CD4-positive, alpha-beta T cell treated with Interleukin-1 beta for 1 hour (primary cell): ENCODE measurements at regions not wholly inside any gene's neighbourhood (a gene's known extent, or its start where the extent isn't known, plus 50 kb on each side); places are given as distances from the start of the nearest gene placed in this dataset.

ENCODE experiments used
- DNase-seq, 2 donors: peaks; one replicate each; pipeline ENCODE4 v3.0.0-alpha.2; 2020 to 2022

DNA sequence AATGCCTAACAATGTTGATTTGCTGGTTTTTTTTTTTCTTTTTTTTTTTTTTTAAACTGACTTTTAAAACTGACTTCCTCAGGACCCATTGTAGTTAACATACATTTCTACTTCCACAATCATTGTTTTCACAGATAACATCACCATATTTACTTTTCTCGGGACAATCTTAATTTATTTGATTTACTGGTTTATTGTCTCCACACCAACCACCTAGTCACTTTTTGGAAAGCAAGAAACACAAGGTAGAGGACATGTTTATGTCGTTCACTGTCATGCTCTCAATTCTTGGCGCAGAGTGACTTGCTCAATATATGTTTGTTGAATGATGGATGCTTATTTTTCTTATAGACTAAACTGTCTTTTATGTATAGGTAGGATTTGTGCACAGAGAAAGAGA lies 2280.7 kb downstream of the MAT2B start:
- DNase-seq: no peak

DNA sequence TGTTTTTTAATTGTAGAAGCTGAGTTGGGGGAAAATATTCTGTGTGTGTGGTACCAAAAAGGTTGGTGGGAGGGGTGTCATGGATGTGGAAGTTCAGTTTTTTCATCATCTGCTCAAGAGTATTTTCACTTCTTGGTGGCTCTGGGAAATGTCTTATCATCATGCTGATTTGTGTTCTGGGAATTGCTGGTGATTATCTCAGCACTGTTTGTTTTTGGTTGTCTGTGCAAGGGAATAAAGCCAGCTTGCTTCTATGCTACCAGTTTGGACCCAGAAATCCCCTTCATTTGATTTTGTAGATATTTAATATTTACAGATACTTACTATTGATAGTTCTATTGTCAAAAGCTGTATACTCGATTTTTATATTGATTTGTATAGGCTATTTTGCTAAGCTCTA lies 2289.7 kb downstream of the MAT2B start:
- no peak for DNase-seq

DNA sequence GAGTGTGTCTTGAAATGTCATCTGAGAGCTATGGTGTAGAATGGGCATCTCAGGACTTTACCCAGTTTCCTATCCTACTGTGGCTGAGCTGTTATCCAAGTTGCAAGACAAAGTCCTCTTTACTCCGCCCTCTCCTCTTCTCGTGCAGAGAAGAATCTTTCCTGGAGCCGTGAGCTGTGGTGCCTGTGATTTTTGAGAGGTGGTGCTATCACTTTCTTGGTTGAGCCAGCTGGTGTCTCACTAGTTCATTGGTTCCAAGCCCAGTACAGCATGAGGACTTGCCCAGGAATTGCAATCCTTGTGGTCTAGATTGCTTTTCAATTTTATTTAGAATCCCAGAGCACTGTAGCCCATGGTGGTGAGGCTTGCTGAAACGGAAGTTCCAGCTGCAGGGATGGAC lies 2300.3 kb downstream of the MAT2B start:
- no peak for DNase-seq

DNA sequence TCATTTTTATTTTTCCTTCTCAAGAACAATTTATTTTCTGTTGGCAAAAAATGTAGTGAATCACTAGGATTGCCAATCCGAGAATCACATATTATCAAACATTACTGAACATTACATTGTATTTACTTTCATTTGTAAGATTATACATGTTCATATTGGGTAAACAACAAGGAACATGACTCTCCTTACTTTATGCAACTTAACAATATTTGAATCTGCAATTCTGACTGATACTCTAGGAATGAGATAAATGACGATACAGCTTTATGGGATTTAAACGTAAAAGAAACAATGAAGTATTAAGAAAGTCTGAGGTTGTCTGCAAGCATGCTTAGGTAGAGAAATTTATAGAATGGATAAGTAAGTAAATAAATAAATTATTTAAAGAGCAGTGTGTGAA lies 2302.9 kb downstream of the MAT2B start:
- no peak for DNase-seq

DNA sequence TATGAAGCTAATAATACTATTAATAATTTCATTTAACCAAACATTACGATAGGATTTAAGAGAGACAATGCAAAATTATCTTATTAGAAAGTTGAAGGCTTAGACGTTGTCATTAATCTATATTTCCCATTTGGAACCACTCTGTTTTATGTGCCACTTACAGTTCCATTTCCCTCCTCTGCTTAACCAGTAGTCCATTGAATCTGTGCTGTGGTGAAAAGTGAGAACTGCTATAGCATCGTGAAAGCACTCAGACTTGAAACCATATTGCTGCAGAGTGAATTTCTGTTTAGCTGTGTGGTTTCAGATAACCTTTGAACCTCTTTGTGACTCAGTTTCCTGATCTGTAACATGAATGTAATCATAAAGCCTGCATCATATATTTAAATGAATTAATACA lies 2304.5 kb downstream of the MAT2B start:
- DNase-seq: no peak

DNA sequence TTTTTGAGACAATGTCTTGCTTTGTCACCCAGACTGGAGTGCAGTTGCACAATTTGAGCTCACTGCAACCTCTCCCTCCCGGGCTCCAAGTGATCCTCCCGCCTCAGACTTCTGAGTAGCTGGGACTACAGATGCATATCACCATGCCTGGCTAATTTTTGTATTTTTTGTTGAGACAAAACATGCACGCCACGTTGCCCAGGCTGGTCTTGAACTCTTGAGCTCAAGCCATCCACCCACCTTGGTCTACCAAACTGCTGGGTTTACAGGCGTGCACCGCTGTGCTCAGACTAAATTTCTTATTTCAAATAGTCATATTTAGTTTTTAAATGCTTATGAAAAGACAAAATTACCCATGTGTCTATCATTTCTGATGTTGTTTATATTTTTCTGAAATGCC lies 2324.1 kb downstream of the MAT2B start:
- DNase-seq: no peak

DNA sequence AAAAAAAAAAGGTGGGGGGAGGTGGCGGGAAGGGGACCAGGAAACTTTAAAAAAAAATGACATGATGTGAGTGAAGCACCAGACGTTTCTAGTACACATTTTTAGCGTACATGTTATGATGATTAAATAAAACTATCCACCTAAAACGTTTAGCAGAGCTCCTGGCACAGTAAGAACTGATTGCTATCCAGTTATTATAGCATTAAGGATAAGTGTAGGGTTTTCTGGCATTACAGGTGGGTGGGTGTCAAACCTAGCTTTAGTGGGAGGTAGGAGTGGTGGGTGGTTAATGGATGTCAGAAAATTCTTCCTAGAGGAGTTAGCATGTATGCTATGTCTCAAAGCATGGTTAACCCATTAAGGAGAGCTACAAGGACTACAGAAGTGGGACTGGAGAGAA lies 2329.5 kb downstream of the MAT2B start:
- no peak for DNase-seq

DNA sequence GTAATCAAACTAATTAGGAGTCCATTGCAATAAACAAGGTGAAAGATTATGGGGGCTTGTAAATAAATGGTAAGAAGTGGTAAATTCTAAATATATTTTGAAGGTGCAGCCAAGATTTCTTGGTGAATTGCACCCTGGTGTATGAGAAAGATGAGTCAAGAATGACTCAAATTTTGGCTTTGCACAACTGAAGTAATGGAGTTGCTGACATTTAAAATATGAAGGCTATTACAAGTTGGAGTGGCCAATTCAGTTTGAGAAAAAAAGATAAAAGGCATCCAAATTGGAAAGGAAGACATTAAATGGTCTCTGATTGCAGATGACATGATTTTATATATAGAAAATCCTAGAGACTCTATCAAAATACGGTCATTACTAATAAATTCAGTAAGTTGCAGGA lies 2330.6 kb downstream of the MAT2B start:
- DNase-seq: no peak

DNA sequence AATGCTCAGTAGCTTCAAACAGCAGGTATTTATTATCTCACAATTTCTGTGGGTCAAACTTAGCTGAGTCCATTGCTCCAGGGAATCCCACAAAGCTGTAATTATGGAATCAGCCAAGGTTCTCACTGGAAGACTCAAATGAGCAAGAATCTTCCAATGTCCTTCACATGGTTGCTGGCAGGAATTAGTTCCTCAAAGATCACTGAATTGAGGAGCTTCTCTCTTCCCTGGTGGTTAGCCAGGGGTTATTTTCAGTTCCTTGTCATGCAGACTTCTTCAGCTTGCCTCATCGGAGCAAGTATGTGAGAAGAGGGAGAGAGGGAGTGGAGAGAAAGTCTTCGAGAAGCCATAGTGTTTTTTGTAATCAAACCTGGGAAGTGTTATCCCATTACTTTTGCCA lies 2331.9 kb downstream of the MAT2B start:
- no peak for DNase-seq

DNA sequence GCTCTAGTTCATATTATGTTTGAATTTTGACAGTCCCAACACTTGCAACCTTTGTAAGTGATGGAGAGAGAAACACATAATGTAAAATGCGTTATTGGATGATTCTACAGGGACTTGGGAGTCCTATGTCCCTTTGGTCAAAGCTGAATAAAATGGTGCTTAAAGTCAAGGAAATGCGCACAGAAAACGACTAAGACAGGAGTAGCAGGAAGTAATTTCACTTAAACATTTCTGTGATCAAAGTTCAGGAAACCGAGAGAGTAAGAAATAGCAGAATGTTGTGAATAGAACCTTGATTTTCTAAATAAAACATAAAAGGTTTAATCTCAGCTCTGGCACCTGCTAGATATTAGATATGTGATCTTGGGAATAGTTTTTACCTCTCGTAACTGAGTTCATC lies 2339.2 kb downstream of the MAT2B start:
- DNase-seq: no peak

DNA sequence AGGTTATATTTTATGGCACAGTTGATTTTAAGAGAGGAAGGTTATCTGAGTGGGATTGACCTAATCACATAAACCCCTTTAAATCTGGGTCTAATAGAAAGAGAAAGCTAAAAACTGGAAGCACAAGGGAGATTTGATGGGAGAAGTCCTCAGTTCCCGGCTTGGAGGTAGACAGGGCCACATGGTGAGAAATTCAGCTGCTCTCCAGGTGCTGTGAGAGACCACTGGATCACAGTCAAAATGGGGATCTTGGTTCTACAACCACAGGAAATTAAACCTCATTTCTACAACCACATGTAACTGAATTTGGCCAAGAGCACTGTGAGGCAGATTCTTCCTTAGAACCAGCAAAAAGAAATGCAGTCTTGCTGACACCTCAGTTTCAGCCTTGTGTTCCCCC lies 2352.7 kb downstream of the MAT2B start:
- no peak for DNase-seq

DNA sequence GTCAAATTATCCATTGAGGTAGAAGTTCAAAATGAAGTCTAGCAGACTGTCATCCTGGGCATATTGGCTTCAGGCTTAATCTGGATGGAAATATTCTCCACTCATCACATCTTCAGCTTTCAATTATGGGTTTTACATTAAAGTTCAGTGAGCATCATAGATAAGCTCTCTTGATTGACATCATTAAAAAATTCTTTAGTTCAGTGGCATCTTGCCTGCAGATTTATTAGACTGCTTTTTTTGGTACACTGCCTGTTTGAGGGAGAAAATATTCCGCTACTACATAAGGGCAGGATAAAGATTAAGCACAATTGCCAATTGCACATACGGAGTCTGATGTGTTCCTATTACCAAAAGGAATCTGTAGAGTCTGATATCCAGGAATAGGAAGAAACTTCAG lies 2353.8 kb downstream of the MAT2B start:
- DNase-seq: no peak

DNA sequence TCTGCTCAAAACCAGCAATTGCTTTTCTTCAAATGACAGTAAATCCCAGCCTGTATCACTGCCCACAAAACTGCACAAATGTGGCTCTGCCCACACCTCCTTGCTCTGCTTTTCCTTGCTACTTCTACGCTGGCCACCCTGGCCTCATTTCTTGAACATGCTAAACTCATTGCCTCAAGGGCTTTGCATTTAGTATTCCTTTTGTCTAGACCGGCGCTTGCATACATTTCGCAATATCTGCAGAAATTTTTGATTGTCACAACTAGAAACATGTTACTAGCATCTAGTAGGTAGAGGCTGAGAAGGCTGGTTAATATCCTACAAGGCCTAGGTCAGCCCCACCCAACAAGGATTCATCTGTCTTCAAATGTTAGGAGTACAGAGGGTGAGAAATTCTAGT lies 2357.8 kb downstream of the MAT2B start:
- no peak for DNase-seq

DNA sequence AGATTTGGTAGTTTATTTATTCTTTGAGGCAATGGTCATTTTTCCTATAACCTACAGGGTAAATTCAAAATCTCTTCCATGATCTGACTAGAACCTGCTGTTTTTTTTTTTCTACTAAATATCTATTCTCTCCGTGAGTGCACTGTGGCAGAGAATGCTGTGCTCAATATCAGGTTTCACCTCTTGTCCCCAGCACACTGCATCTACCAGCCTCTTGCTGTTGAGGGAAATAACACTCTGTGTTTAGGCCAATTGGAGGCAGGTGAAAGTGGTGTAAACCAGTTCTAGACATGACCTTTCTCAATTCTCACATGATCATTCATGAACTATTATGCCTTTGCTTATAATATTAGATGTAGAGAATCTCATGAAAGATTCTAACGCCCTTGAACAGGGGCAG lies 2365.9 kb downstream of the MAT2B start:
- DNase-seq: no peak

DNA sequence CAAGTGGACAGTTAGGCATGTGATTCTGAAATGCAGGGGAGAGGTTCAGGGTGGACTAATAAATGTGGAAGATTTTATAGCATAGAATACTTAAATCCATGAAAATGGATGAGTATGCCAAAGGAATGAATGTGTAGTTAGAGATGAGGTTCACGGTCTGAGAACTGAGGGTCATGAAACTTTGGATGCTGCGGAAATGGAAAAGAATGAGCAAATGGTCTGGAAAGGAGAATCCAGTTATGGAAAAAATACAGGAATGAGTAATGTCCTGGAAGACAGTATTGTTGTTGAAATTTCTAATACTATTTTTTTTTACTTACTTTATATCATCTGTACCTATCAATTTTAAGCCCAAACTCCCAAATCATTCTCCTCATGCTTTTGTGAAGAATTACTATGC lies 2369.4 kb downstream of the MAT2B start:
- no peak for DNase-seq

DNA sequence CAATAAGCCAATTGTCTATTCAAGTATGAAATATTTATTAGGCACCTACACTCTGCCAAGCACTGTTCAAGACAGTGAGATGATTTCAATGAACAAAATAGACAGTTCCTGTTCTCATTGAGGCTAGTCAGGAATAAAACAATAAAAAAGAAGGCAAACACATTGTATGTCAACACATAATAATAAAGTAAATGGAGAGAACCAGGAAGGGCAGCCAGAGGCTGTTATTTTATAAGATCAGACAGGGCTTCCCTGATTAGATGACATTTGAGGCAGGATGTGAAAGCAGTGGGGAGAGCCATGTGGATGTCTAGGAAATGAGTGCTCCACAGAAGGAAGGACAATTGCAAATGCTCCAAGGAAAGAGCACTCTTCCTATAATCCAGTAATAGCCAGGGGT lies 2371.1 kb downstream of the MAT2B start:
- no peak for DNase-seq

DNA sequence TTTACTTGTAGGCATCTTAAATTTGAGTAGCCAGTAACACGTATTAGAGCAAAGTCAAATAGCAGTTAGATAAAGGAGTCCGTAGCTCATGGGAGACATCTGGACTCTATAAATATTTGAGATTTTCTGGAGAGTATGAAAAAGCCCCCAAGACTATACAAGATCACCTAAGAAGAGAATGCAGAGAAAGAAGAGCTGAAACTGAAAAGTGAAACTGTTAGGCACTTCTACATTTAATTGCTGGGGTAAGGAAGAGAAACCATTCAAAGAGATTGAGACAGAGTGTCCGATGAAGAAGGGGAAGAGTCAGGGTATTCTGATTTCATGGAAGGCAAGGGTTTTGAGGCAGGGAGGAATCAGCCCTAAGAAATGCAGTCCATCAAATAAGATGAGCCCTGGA lies 2372.1 kb downstream of the MAT2B start:
- DNase-seq: no peak

DNA sequence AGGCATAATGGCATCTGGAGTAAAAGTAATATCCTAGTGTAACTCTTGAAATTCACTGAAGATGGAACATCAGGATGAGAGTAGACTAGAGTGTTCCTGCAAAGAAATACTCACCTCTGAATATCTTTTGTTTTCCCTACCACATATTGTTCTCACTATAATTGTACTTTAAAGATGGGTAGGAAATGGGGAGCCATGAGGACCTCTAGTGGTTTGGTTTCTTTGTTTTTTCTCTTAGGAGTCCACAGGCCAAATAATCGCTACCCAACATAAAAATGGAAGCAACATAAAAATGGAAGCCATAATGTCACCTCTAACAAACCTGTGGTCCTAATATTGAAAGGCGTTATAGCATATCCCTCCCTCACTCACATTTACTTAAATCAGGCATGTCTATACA lies 2375.8 kb downstream of the MAT2B start:
- DNase-seq: no peak

DNA sequence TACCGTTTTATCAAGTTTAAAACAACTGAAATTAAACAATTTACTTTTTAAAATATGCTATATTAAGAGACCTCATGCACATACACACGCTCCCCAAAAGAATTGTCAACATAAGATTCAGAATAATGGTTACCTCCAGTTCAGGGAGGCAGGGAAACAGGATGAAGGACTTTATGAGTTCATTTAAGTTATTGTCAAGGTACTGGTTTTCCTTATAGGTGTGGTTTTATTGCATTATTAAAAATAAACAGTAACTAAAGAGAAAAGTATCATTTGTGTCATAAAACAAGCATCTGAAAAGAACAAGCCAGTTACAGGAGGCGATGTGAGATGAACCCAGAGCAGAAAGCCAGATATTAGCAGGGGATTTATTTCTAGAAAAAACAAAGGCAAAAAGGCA lies 2376.7 kb downstream of the MAT2B start:
- no peak for DNase-seq

DNA sequence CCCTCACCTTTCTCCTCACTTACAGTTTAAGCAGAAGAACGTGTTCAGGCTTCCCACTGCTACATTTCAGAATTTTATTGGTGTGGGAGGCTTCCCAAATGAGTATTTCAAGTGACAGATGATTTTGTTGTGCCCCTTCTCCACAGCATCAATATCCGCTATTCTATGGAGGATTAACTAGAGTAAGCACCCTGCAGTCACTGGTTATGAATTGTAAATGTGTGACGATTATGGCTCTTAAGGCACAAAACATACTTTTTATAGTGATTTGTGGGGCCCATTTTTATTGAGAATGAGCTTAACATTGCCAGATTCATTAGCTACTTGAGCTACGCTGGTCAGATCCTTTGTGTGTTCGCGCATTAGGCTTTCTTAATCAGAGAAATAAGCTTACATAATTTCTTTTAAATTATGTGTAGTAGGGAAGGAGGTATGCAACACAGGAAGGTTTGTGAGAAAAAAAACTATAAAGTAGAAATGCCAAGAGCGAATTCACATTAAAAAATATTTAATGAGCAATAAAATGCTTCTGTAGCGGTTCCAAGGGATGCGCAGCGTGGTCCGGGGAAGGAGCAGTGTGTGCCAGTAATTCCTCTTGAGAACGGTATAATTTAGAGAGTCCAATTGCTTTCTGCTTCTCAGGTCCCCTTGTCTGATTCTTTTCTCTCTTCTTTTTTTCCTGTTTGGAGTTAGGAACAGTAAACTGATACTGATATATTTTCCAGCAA lies 2380.4 kb downstream of the MAT2B start:
- no peak for DNase-seq

DNA sequence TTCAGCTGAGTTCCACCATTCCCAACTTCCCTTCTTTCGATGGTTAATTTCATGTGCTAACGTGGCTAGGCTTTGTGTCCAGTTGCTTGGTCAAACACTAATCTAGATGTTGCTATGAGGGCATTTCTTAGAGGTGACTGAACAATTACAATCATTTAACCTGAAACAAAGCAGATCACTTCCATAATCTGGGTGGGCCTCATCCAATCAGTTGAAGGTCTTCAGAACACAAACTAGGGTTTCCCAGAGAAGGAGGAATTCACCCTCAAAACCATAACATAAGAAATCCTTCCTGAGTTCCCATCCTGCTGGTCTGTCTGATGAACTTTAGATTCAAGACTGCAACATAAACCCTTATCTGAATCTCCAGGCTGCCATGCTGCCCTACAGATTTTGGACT lies 2381.7 kb downstream of the MAT2B start:
- DNase-seq: no peak

DNA sequence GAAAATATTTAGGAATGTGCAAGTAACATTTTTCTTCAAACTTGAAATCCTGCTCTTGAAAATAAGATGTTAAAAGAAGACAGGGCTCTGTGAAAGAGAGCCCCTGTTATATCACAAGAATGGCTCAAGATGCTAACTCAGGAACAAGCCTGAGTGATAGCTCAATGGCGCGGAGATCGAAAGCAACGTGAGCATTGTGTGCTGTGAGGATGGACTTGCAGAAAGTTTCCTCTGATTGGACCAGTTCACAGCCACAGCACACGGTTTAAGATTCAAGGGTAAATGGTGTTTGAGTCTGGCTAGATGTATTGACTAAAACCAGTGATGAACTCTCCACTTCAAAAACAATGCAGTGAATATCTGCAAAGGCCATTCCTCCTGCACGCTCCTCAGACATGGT lies 2387.0 kb downstream of the MAT2B start:
- no peak for DNase-seq

DNA sequence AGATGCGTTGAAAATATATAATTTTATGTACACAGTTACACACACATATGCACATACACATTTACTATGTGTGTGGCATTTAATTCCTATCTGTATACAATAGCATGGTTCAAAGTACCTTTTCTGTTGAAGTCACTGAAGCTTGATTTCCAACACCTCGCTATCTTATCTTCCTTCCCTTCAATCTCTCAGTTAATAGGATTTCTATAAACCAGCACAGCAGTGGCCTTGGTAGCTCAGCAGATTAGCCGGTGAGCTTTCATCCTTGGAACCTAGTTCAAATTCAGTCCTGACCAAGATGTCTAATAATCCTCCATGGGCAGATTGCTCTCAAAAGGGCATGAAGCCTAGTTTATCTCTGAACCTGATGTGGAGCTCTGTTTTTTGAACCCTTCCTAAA lies 2389.5 kb downstream of the MAT2B start:
- DNase-seq: no peak

DNA sequence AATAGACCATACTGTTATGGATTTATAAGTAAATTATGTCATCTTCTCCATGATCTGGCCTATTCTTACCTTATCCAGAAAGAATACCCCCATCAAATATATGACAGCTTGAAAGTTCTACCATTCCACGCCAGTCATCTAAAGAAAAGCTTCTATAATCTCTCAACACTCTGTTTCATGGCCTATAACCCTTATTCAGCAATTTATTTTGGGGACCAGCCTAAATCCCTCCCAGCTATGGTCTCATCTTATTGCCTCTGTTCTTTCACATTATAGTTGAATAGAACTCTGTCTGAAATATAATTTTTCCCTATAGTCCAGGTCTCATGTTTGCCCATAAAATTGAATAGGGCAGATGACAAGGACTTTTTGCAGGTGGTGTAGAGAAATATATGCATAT lies 2387.6 kb upstream of the WWC1 start:
- DNase-seq: no peak

DNA sequence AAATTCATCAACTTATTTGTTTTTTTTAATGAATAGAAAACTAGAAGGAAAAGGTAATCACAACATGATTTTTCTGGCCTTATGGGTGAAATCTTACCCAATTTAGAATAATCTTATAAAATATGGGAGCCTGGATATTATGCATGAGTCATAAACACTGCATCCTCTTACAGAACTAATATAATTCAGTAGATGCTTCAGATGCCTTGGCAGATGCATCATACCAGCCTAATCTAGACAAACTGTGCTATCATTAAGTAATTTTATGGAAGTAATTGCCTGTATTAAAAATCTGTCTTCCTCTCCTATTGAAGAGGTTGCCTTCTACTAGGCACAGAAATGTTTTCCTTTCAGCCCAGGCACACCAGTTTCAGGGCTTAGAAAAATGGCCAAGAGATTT lies 2384.6 kb upstream of the WWC1 start:
- no peak for DNase-seq

DNA sequence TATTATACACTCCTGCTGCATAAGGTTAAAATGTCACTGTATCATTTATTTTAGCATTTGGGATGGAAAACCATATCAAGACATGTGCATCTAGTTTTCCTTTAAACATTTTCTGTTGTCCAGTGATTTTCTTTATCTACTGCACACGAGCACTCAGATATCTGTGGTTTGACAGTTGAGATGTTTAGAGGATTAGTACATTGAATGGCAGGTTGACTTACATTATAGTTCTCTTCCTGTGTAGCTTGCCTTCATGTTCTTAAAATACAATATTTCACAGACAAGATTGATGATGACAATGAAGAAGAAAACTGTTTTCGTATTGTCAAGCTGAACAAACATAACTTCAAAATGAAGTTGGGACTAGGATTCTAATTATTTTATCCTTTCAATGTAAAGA lies 2378.4 kb upstream of the WWC1 start:
- DNase-seq: no peak
